ENCODE measurements at regions not wholly inside any gene's neighbourhood (a gene's known extent, or its start where the extent isn't known, plus 50 kb on each side); places are given as distances from the start of the nearest gene placed in this dataset.

DNA sequence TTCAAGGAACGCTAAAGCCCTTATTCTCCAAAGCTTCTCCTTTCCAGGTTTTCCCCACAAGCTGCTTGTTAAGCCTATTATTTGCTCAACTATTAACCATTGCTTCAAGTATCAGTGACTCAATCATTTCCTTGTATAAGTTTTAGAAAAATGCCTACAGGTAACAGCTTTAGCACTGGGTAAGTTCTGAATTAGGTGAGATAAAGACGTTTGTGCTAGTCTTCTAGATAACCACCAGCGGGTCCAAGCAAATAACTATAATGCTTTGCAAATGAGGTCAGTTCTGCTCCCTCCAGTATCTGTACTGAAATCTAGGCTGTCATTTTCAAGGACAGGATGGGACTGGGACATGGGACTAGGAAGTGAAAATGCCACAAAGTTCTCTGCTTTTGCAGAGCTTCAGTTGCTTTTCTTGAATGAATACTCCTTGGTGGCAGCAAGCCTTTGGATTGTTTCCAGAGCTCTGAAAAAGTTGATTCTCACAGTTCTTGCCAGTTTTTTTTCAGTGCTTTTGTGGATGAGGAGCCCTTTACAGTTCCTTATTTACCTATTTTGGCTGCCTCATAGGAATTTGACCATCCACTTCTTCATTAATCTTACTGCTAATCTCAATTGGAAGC is 1487.7 kb downstream of the EFNB2 start:
- TF ChIP-seq, protein P1, sequence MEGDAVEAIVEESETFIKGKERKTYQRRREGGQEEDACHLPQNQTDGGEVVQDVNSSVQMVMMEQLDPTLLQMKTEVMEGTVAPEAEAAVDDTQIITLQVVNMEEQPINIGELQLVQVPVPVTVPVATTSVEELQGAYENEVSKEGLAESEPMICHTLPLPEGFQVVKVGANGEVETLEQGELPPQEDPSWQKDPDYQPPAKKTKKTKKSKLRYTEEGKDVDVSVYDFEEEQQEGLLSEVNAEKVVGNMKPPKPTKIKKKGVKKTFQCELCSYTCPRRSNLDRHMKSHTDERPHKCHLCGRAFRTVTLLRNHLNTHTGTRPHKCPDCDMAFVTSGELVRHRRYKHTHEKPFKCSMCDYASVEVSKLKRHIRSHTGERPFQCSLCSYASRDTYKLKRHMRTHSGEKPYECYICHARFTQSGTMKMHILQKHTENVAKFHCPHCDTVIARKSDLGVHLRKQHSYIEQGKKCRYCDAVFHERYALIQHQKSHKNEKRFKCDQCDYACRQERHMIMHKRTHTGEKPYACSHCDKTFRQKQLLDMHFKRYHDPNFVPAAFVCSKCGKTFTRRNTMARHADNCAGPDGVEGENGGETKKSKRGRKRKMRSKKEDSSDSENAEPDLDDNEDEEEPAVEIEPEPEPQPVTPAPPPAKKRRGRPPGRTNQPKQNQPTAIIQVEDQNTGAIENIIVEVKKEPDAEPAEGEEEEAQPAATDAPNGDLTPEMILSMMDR (IDR thresholded peaks at IDR 0.05): no peak
- H3K27ac Mint-ChIP-seq (ENCODE audit: unreplicated experiment): no peak overlapping the region
- H3K36me3 Mint-ChIP-seq (ENCODE audit: low read depth): no peaks in the 10 kb centered on the region
- peaks cover 19% of the 10 kb centered on the region for H3K4me1 Mint-ChIP-seq (ENCODE audit: low read depth)
- H3K9me3 Mint-ChIP-seq (ENCODE audit: low read depth): peaks cover 7% of the 10 kb centered on the region
- no peaks in the 10 kb centered on the region for H3K27me3 Mint-ChIP-seq (ENCODE audit: low read depth)
- no peak for DNase-seq (ENCODE audit: low spot score)
- no peak overlapping the region for H3K4me3 Mint-ChIP-seq (ENCODE audit: unreplicated experiment)

- no peak overlapping the region for H3K4me3 Mint-ChIP-seq (ENCODE audit: unreplicated experiment)
- H3K4me1 Mint-ChIP-seq (ENCODE audit: low read depth): no peaks in the 10 kb centered on the region
- H3K27me3 Mint-ChIP-seq (ENCODE audit: low read depth): no peaks in the 10 kb centered on the region
- no peak overlapping the region for H3K27ac Mint-ChIP-seq (ENCODE audit: unreplicated experiment)
- no peaks in the 10 kb centered on the region for H3K36me3 Mint-ChIP-seq (ENCODE audit: low read depth)
- H3K9me3 Mint-ChIP-seq (ENCODE audit: low read depth): peaks cover 3% of the 10 kb centered on the region
- DNase-seq (ENCODE audit: low spot score): no peak
- TF ChIP-seq, protein P1 (IDR thresholded peaks at IDR 0.05): no peak
Measured at GRCh38 chr13:105037110-105037509, 1498.4 kb downstream of the EFNB2 start.

GRCh38 chr13:105035092-105035491 is 1500.4 kb downstream of the EFNB2 start:
- no peak overlapping the region for H3K4me3 Mint-ChIP-seq (ENCODE audit: unreplicated experiment)
- TF ChIP-seq, protein P1 (IDR thresholded peaks at IDR 0.05): no peak
- no peaks in the 10 kb centered on the region for H3K27me3 Mint-ChIP-seq (ENCODE audit: low read depth)
- no peaks in the 10 kb centered on the region for H3K4me1 Mint-ChIP-seq (ENCODE audit: low read depth)
- no peaks in the 10 kb centered on the region for H3K9me3 Mint-ChIP-seq (ENCODE audit: low read depth)
- DNase-seq (ENCODE audit: low spot score): no peak
- no peaks in the 10 kb centered on the region for H3K36me3 Mint-ChIP-seq (ENCODE audit: low read depth)
- H3K27ac Mint-ChIP-seq (ENCODE audit: unreplicated experiment): no peak overlapping the region

- Mint-ChIP-seq H3K27me3 (ENCODE audit: low read depth) (no peaks in the 10 kb centered on the region), H3K9me3 (ENCODE audit: low read depth) (no peaks in the 10 kb centered on the region), H3K36me3 (ENCODE audit: low read depth) (no peaks in the 10 kb centered on the region), H3K4me1 (ENCODE audit: low read depth) (no peaks in the 10 kb centered on the region), H3K4me3 (ENCODE audit: unreplicated experiment) (no peak overlapping the region), H3K27ac (ENCODE audit: unreplicated experiment) (no peak overlapping the region)
- TF ChIP-seq, protein P1 (IDR thresholded peaks at IDR 0.05): no peak
- DNase-seq (ENCODE audit: low spot score): no peak
Measured at GRCh38 chr13:105033999-105034398, 1501.5 kb downstream of the EFNB2 start.

GRCh38 chr13:105031306-105031705 is 1504.2 kb downstream of the EFNB2 start:
- Mint-ChIP-seq H3K27me3 (ENCODE audit: low read depth) (no peaks in the 10 kb centered on the region), H3K4me1 (ENCODE audit: low read depth) (no peaks in the 10 kb centered on the region), H3K36me3 (ENCODE audit: low read depth) (no peaks in the 10 kb centered on the region), H3K27ac (ENCODE audit: unreplicated experiment) (no peak overlapping the region), H3K9me3 (ENCODE audit: low read depth) (no peaks in the 10 kb centered on the region), H3K4me3 (ENCODE audit: unreplicated experiment) (no peak overlapping the region)
- DNase-seq (ENCODE audit: low spot score): no peak
- TF ChIP-seq, protein P1 (IDR thresholded peaks at IDR 0.05): no peak

Measured in chondrocyte (in vitro differentiated cells).